GM23248 (cell line): ENCODE measurements at regions not wholly inside any gene's neighbourhood (a gene's known extent, or its start where the extent isn't known, plus 50 kb on each side); places are given as distances from the start of the nearest gene placed in this dataset.

ENCODE experiments used
- DNase-seq: peaks from one replicate; pipeline ENCODE4 v3.0.0-alpha.2; 2015
- H2AFZ ChIP-seq: fragments of 200-600 bp; sonication (generic); 2 replicates; pipeline ENCODE4 v1.6.1; 2016; ENCODE audit warnings: antibody characterized with exemption
- H3F3A ChIP-seq: fragments of 200-600 bp; sonication (generic); 2 replicates; pipeline ENCODE4 v1.6.1; 2016; ENCODE audit warnings: mild to moderate bottlenecking, antibody characterized with exemption, mixed run types; ENCODE audit not compliant: insufficient read depth
- H3K27ac ChIP-seq: fragments of 200-600 bp; sonication (generic); 2 replicates; pipeline ENCODE4 v1.5.1; 2016; ENCODE audit warnings: mild to moderate bottlenecking
- H3K27me3 ChIP-seq: fragments of 200-600 bp; sonication (generic); replicated peaks from 2 replicates; pipeline ENCODE4 v1.6.1; 2016; ENCODE audit warnings: mild to moderate bottlenecking; ENCODE audit not compliant: insufficient read depth
- H3K36me3 ChIP-seq: fragments of 200-600 bp; sonication (generic); 2 replicates; pipeline ENCODE4 v1.6.1; 2016; ENCODE audit warnings: low read depth, mild to moderate bottlenecking
- H3K4me1 ChIP-seq: fragments of 200-600 bp; sonication (generic); 2 replicates; pipeline ENCODE4 v1.6.1; 2016; ENCODE audit warnings: mild to moderate bottlenecking; ENCODE audit not compliant: insufficient read depth
- H3K4me2 ChIP-seq: fragments of 200-600 bp; sonication (generic); one replicate; pipeline ENCODE4 v1.6.1; 2016; ENCODE audit warnings: mild to moderate bottlenecking; ENCODE audit not compliant: unreplicated experiment
- H3K4me3 ChIP-seq: fragments of 200-600 bp; sonication (generic); 2 replicates; pipeline ENCODE4 v1.5.1; 2016; ENCODE audit warnings: mild to moderate bottlenecking
- H3K79me2 ChIP-seq: fragments of 200-600 bp; sonication (generic); 2 replicates; pipeline ENCODE4 v1.6.1; 2016; ENCODE audit warnings: mild to moderate bottlenecking; ENCODE audit not compliant: insufficient read depth
- H3K9ac ChIP-seq: fragments of 200-600 bp; sonication (generic); 2 replicates; pipeline ENCODE4 v1.6.1; 2016; ENCODE audit warnings: mild to moderate bottlenecking
- H3K9me2 ChIP-seq: fragments of 200-600 bp; sonication (generic); 2 replicates; pipeline ENCODE4 v1.6.1; 2016; ENCODE audit warnings: mixed run types, mild to moderate bottlenecking, moderate library complexity; ENCODE audit not compliant: insufficient read depth
- H3K9me3 ChIP-seq: fragments of 200-600 bp; sonication (generic); one replicate; pipeline ENCODE4 v1.6.1; 2017; ENCODE audit warnings: low read depth
- H4K20me1 ChIP-seq: fragments of 200-600 bp; sonication (generic); 2 replicates; pipeline ENCODE4 v1.6.0; 2016; ENCODE audit not compliant: insufficient read depth
- EZH2 ChIP-seq: fragments of 200-600 bp; sonication (generic); IDR thresholded peaks from 2 replicates; pipeline ENCODE4 v1.6.1; 2018; ENCODE audit warnings: antibody characterized with exemption, mild to moderate bottlenecking; ENCODE audit not compliant: insufficient read depth, poor library complexity, severe bottlenecking
- EZH2phosphoT487 ChIP-seq: fragments of 200-600 bp; sonication (generic); IDR thresholded peaks from 2 replicates; pipeline ENCODE4 v1.6.1; 2018; ENCODE audit warnings: antibody characterized with exemption, moderate library complexity, mild to moderate bottlenecking, low read depth; ENCODE audit not compliant: insufficient read depth
- WGBS, 2 experiments: methylation state at CpG; one replicate each; pipeline ENCODE4 v1.1.6; 2015 to 2017; ENCODE audit warnings: low lambda C conversion rate in 2 of 2, low coverage in 1 of 2; ENCODE audit errors: missing lambda C conversion rate in 2 of 2; 5-methylcytosine and 5-hydroxymethylcytosine counted together
- in situ Hi-C: fragments of 300-500 bp; cut with MboI; formaldehyde crosslinking; loops from 2 replicates; pipeline ENCODE4 v1.15.0; 2020

DNA sequence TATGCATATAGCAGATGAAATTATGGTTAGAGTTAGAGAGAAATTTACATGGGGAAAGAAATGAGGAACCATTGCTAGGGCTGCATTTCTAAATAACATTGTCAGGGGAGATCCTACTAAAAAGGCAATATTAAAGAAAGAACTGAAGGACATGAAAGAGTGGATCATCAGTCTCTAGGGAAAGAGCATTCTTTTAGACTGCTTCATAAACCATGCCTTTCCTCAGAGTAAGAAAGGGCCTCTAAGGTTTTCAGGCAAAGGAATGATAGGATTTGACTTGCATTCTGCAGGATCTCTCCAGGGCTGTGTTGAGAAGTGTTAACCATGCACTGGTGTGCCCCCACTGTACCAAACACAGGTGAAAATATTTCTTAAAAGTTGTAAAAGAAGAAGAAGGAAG lies 385.4 kb upstream of the MAD2L1 start:
- Histone ChIP-seq H3K4me2 (no peak overlapping the region), H3F3A (no peaks in the 10 kb centered on the region), H3K9ac (no peak overlapping the region), H3K27ac (no peak overlapping the region), H3K9me2 (no peaks in the 10 kb centered on the region; the same call in 1 of the 2 replicates), H3K9me3 (no peaks in the 10 kb centered on the region), H2AFZ (0 out of 2 replicates have a peak overlapping the region, but pooled peaks have one; percentile 11), H3K36me3 (no peaks in the 10 kb centered on the region), H3K27me3 (no peaks in the 10 kb centered on the region), H3K4me1 (0 out of 2 replicates have a peak, but pooled peaks cover 15% of the 10 kb centered on the region), H4K20me1 (no peaks in the 10 kb centered on the region), H3K79me2 (no peaks in the 10 kb centered on the region), H3K4me3 (no peak overlapping the region)
- no peak for TF ChIP-seq EZH2
- in situ Hi-C loops: no loop called here
- peak; percentile 58 for DNase-seq

DNA sequence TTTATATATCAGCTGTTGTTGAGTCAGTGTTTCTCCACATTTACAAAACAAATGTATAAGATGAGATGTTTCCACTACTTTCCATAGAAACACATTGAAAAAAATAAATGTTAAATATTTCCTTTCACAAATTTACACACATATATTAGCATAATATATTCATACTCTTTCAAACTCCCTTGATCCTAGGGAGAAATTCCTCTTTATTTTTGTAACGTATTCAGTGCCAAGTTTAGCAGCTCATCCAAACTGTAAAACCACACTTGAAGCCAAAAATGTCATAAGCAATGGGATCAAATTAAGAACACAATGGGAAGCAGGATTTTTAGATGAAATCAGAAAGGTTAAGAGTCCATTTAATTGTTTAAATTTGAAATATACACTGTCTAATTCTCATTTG lies 381.1 kb upstream of the MAD2L1 start:
- Histone ChIP-seq H3K4me3 (no peak overlapping the region), H4K20me1 (no peaks in the 10 kb centered on the region), H3K4me2 (no peak overlapping the region), H3K27ac (no peak overlapping the region), H2AFZ (peak overlapping the region; percentile 21; the same call in 1 of the 2 replicates), H3F3A (peaks cover 4% of the 10 kb centered on the region; the same call in 1 of the 2 replicates), H3K79me2 (no peaks in the 10 kb centered on the region), H3K27me3 (no peaks in the 10 kb centered on the region), H3K9ac (no peak overlapping the region), H3K4me1 (0 out of 2 replicates have a peak, but pooled peaks cover 16% of the 10 kb centered on the region), H3K9me2 (no peaks in the 10 kb centered on the region; the same call in 1 of the 2 replicates), H3K9me3 (no peaks in the 10 kb centered on the region), H3K36me3 (no peaks in the 10 kb centered on the region)
- TF ChIP-seq EZH2 (no peak), EZH2phosphoT487 (no peak)
- WGBS, 2 experiments: 7 to 8% methylated on average over 1 of the region's 1 CpG
- in situ Hi-C loops: no loop called here
- DNase-seq: no peak

DNA sequence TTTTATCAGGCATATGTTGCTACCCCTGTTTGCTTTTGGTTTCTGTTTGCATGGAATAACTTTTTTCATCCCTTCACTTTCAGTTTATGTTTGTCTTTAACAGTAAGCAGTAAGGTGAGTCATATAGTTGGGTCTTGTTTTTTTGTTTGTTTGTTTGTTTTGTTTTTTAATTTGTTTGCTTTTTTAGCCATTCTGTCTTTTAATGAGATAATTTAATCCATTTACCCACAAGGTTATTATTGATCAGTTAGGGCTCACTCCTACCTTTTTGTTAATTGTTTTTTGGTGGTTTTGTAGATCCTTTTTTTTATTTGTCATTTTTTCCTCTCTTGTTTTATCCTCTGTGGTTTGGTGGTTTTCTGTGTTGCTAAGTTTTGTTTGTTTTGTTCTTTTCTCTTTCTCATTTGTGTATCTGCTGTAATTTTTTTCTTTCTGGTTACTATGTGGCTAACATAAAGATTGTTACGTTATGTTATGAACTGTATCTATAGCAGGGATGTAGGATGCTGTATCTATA lies 379.5 kb upstream of the MAD2L1 start:
- no peak overlapping the region for H2AFZ ChIP-seq
- no peak overlapping the region for H3K27ac ChIP-seq
- peaks cover 5% of the 10 kb centered on the region; the same call in 1 of the 2 replicates for H3F3A ChIP-seq
- H3K4me1 ChIP-seq: 0 out of 2 replicates have a peak, but pooled peaks cover 5% of the 10 kb centered on the region
- no peaks in the 10 kb centered on the region for H3K9me3 ChIP-seq
- DNase-seq: no peak
- H3K4me3 ChIP-seq: no peak overlapping the region
- H3K27me3 ChIP-seq: no peaks in the 10 kb centered on the region
- H3K4me2 ChIP-seq: no peak overlapping the region
- H4K20me1 ChIP-seq: no peaks in the 10 kb centered on the region
- H3K9me2 ChIP-seq: no peaks in the 10 kb centered on the region; the same call in 1 of the 2 replicates
- no peaks in the 10 kb centered on the region for H3K36me3 ChIP-seq
- no peaks in the 10 kb centered on the region for H3K79me2 ChIP-seq
- in situ Hi-C loops: no loop called here
- WGBS, 2 experiments: 73 to 76% methylated on average over 1 of the region's 1 CpG
- H3K9ac ChIP-seq: no peak overlapping the region
- no peak for TF ChIP-seq EZH2phosphoT487
- no peak for TF ChIP-seq EZH2

DNA sequence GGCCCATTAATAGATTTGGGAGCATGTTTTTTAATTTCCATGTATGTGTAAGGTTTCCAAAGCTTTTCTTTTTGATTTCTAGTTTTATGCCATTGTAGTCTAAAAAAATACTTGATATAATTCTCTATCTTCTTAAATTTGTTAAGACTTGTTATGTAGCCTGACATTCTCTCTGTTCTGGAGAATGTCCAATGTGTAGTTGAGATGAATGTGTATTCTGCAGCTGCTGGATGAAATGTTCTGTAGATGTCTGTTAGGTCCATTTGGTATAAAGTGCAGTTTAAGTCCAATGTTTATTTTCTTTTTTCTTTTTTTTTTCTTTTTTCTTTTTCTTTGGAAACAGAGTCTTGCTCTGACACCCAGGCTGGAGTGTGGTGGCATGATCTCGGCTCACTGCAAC lies 378.5 kb upstream of the MAD2L1 start:
- Histone ChIP-seq H3K79me2 (no peaks in the 10 kb centered on the region), H2AFZ (no peak overlapping the region), H3K4me3 (no peak overlapping the region), H3K9ac (no peak overlapping the region), H4K20me1 (no peaks in the 10 kb centered on the region), H3K9me3 (no peaks in the 10 kb centered on the region), H3K9me2 (no peaks in the 10 kb centered on the region), H3K27me3 (no peaks in the 10 kb centered on the region), H3F3A (peaks cover 5% of the 10 kb centered on the region; the same call in 1 of the 2 replicates), H3K36me3 (no peaks in the 10 kb centered on the region), H3K4me1 (0 out of 2 replicates have a peak, but pooled peaks cover 5% of the 10 kb centered on the region), H3K27ac (no peak overlapping the region), H3K4me2 (no peak overlapping the region)
- DNase-seq: no peak
- 76 to 90% methylated on average over 1 of the region's 1 CpG for WGBS, 2 experiments
- in situ Hi-C loops: no loop called here
- no peak for TF ChIP-seq EZH2
- TF ChIP-seq EZH2phosphoT487: no peak
